ENCODE measurements at regions not wholly inside any gene's neighbourhood (a gene's known extent, or its start where the extent isn't known, plus 50 kb on each side); places are given as distances from the start of the nearest gene placed in this dataset.
A peak's percentile ranks its signal among the peaks of the same experiment; 100 is the strongest.

- Mint-ChIP-seq H3K27ac (ENCODE audit: unreplicated experiment) (peak overlapping the region; percentile 76), H3K27me3 (ENCODE audit: unreplicated experiment) (no peaks in the 10 kb centered on the region), H3K4me1 (ENCODE audit: low read depth, unreplicated experiment) (no peaks in the 10 kb centered on the region), H3K36me3 (ENCODE audit: insufficient read depth, unreplicated experiment) (peaks cover 6% of the 10 kb centered on the region), H3K9me3 (ENCODE audit: low read depth, unreplicated experiment) (peaks cover 4% of the 10 kb centered on the region), H3K4me3 (ENCODE audit: low read depth, unreplicated experiment) (no peak overlapping the region)
- CTCF ChIA-PET: interaction anchor here (0.6 to 1.0 kb wide), 2 partner anchors 406 to 501 kb away, joined by 4 to 6 read pairs; no protein-coding TSS in a partner anchor
- TF ChIP-seq CTCF (IDR thresholded peaks at IDR 0.05; ENCODE audit: unreplicated experiment): no peak
- BruUV-seq (replicated peaks): no TSS peak
- DNase-seq: no peak
- intact Hi-C loops (cut with micrococcal nuclease; ENCODE audit: unreplicated experiment): loop anchor here (1.0 to 10.0 kb wide), 3 partner anchors 225 to 495 kb away; no protein-coding TSS in a partner anchor
Observed at GRCh38 chr3:5799398-5799797, 611.9 kb downstream of the EDEM1 start.

- Mint-ChIP-seq H3K36me3 (ENCODE audit: insufficient read depth, unreplicated experiment) (peaks cover 6% of the 10 kb centered on the region), H3K4me1 (ENCODE audit: low read depth, unreplicated experiment) (no peaks in the 10 kb centered on the region), H3K9me3 (ENCODE audit: low read depth, unreplicated experiment) (peaks cover 3% of the 10 kb centered on the region), H3K4me3 (ENCODE audit: low read depth, unreplicated experiment) (no peak overlapping the region), H3K27ac (ENCODE audit: unreplicated experiment) (no peak overlapping the region), H3K27me3 (ENCODE audit: unreplicated experiment) (no peaks in the 10 kb centered on the region)
- BruUV-seq (replicated peaks): no TSS peak
- CTCF ChIA-PET: no interaction called here
- no peak for DNase-seq
- TF ChIP-seq CTCF (IDR thresholded peaks at IDR 0.05; ENCODE audit: unreplicated experiment): no peak
- intact Hi-C loops (cut with micrococcal nuclease; ENCODE audit: unreplicated experiment): no loop called here
Observed at GRCh38 chr3:5800965-5801364, 613.5 kb downstream of the EDEM1 start.

- H3K27me3 Mint-ChIP-seq (ENCODE audit: unreplicated experiment): no peaks in the 10 kb centered on the region
- H3K4me1 Mint-ChIP-seq (ENCODE audit: low read depth, unreplicated experiment): no peaks in the 10 kb centered on the region
- no peak overlapping the region for H3K27ac Mint-ChIP-seq (ENCODE audit: unreplicated experiment)
- CTCF ChIA-PET: no interaction called here
- no TSS peak for BruUV-seq (replicated peaks)
- TF ChIP-seq CTCF (IDR thresholded peaks at IDR 0.05; ENCODE audit: unreplicated experiment): peak; percentile 17
- intact Hi-C loops (cut with micrococcal nuclease; ENCODE audit: unreplicated experiment): no loop called here
- no peaks in the 10 kb centered on the region for H3K9me3 Mint-ChIP-seq (ENCODE audit: low read depth, unreplicated experiment)
- H3K4me3 Mint-ChIP-seq (ENCODE audit: low read depth, unreplicated experiment): no peak overlapping the region
- DNase-seq: no peak
- no peaks in the 10 kb centered on the region for H3K36me3 Mint-ChIP-seq (ENCODE audit: insufficient read depth, unreplicated experiment)
Observed at GRCh38 chr3:5806192-5806591, 618.7 kb downstream of the EDEM1 start.

GRCh38 chr3:5809586-5810246 lies 622.2 kb downstream of the EDEM1 start:
- Mint-ChIP-seq H3K27me3 (ENCODE audit: unreplicated experiment) (no peaks in the 10 kb centered on the region), H3K4me3 (ENCODE audit: low read depth, unreplicated experiment) (no peak overlapping the region), H3K4me1 (ENCODE audit: low read depth, unreplicated experiment) (no peaks in the 10 kb centered on the region), H3K9me3 (ENCODE audit: low read depth, unreplicated experiment) (peaks cover 6% of the 10 kb centered on the region), H3K36me3 (ENCODE audit: insufficient read depth, unreplicated experiment) (no peaks in the 10 kb centered on the region), H3K27ac (ENCODE audit: unreplicated experiment) (no peak overlapping the region)
- DNase-seq: no peak
- intact Hi-C loops (cut with micrococcal nuclease; ENCODE audit: unreplicated experiment): loop anchor here (10.0 kb wide), 1 partner anchor 265 kb away; no protein-coding TSS in a partner anchor
- BruUV-seq (replicated peaks): no TSS peak
- no peak for TF ChIP-seq CTCF (IDR thresholded peaks at IDR 0.05; ENCODE audit: unreplicated experiment)
- CTCF ChIA-PET: no interaction called here

Data from Calu3 (cell line).